HG03196 (cell line): ENCODE measurements at regions not wholly inside any gene's neighbourhood (a gene's known extent, or its start where the extent isn't known, plus 50 kb on each side); places are given as distances from the start of the nearest gene placed in this dataset.
A peak's percentile ranks its signal among the peaks of the same experiment; 100 is the strongest.

ENCODE experiments used
- ATAC-seq: cut with Tn5 transposase; IDR thresholded peaks from one replicate; pipeline ENCODE4 v1.9.1; 2021; ENCODE audit not compliant: unreplicated experiment

DNA sequence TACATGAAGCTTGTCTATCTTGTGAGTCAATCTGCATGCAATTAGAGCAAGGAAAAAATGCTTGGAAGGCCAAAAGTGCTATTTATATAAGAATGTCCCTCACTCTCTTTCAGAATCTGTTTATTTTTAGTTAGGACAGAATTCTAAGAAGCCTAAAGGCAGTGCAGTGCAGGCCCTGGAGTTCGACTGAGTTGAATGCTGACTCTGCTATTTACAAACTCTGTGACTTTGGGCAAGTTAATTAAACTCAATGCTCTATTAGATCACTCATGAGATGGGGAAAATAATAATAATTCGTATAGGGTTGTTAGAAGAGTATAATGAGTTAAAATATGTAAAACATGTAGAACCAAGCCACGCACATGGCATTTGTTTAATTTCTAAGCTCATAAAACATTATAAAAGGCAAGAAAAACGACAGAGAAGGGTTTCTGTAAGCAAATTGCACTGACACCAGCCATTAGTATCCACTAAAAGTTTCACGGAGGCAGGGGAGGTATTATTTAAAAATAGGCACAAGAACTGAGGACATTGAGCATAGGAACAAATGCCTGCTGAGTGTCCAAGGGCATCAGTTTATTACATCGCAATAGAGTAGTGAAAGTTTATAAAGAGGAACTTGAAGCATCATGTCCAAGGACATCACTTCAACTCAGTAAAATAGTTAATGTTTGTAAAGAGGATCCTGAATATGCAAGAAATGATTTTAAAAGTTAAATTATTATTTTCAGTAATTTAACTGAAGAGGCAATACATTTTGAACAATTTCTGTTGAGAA lies 115.0 kb upstream of the INPP4B start:
- no peak for ATAC-seq

DNA sequence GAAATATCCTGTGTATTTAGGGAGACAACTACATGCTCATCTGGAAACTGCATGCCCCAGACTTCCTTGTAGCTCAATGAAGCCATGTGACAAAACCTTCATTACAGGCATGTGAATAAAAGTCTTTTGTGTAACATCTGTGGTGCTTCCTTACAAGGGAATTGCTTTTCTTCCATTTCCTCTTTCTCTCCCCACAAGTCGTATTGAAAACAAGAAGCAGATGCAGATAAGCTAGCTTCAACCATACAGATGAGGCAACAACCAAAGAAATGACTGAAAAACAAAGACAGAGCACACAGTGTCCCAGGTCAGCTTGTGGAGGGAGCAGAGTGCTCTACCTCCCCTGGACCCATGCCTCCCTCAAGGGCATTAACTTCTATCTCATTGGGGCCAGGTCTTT lies 115.8 kb upstream of the INPP4B start:
- ATAC-seq: no peak

DNA sequence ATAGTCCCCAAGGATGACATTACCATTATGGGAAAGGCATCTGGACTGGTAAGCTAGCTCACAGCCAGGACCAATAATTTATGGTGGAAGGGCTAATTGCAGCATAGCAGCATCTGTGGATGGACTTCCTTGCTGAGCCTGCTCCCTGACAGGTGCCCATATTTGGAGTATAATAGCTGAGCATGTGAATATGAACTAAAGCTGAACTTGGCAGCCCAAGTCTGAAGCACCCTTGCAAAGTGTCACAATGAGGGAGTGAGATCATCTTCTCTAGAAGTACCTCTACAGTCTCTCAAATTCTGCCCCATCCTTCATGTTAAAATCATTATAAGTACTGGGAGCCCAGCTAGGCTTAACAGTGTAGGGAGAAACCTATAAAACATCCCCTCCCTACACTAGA lies 128.2 kb upstream of the INPP4B start:
- no peak for ATAC-seq

DNA sequence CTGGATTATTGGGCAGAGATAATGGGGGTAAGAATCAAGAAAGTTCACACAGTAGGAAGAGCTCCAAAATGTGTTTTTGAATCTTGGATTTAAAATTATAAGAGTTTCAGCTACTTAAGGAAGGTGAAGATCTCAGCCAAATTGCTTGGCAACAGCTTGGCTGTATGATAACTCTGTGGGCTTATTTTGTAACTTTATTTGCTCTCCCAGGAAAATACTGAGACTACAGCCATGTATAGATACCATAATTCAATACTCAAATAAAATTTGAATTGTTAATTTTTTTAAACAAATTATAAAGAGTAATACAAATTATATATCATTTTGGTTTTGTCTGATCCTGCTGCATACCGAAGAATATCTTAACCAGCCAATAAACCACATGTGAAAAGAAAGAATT lies 129.5 kb upstream of the INPP4B start:
- ATAC-seq: no peak

DNA sequence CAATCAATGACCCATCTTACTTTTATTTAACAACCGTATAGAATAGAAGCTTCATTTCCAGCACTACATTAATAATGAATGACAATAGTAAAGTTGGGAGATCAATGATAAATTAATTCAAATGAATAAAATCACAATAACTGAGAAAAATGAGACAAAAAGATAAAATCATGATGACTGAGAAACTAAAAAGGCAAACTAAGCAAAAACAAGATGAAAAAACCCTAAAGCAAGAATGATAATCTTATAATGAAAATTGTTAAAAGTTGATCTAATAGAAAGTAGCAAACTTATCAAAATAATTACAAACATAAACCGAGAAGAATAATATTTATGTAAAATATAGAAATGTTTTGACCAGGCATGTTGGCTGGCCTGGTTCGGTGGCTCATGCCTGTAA lies 130.4 kb upstream of the INPP4B start:
- no peak for ATAC-seq

DNA sequence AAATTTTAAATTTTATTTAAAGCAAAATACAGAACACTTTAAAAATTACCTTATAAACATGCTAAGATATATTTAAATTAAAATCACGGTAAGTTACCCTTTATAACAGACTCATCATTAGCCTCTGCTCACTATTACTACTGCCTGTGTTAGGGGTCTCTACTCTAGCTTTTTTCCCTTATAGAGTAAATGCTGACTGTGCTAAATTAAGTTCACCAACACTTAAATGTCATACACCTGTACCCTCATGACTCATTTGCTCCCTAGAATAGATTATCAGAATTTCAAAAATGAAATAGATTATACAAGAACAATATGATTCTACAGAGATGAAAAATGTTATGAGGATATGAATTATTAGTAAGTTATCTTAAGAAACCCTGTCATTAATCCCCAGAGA lies 131.1 kb upstream of the INPP4B start:
- no peak for ATAC-seq

DNA sequence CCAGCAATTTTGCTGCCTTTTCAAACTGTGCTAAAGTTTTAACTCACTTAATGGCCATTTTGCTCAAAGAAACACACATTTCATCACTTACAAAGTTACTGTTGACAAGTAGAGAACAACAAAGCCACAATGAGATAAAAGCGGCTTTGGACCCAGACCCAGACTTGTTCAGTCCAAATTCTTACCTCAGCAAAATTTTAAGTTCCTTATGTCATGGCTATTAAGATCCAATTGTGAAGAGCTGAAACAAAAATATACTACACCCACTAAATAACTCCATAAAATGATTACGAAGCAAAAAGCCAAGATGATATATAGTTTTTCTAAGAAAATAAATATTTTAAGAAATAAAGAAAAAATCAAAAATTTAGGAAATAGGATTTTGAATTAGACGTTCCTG lies 137.0 kb upstream of the INPP4B start:
- no peak for ATAC-seq

DNA sequence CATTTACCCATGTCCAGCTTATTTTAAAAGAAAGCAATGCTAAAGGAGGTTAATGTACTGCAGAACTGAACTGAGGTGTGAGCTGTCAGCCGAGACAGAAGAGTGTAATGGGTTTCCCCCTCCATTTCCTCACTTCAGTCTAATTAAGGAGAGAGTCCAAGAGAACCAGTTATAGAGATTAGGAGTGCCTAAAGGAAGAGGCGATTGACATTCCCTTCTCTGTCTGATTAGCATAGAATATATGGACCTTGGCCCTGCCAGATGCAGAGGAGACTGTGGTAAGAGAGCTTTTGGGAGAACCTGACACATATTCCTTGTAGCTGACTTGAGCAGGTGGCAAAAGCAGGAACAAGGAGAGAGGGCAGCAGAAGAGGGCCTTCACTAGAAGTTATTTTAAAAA lies 137.5 kb upstream of the INPP4B start:
- no peak for ATAC-seq

DNA sequence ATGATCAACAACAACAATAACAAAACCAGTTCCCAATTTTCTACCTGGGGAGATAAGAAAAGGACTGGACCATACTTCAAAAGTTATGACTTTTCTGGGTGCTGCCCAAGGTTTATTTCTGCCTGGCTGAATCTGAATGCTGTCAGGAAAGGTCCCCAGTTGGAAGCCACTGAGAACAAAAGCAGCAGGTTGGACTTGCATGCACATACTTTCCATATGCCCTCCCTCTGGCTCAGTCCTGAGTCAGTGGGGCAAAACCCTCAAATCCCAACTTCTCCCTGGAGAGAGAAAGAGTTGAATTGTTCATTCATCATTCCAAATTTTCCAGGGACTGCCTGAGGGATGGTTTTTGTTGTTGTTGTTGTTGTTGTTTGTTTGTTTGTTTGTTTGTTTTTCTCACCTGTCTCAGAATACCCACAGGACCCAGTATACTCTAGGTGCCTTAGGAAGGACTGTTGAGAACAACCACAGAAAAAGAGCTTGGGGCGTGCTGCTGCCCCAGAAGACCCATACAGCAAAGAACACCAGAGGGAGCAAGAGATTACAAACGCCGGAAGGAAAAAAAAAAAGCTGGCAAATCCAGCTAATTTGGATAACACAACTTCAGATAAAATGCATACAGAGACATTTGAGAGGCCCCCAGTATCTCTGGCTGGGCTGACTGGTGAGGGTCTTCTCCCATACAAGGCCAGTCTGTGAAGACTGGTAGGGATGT lies 138.9 kb upstream of the INPP4B start:
- ATAC-seq: no peak

DNA sequence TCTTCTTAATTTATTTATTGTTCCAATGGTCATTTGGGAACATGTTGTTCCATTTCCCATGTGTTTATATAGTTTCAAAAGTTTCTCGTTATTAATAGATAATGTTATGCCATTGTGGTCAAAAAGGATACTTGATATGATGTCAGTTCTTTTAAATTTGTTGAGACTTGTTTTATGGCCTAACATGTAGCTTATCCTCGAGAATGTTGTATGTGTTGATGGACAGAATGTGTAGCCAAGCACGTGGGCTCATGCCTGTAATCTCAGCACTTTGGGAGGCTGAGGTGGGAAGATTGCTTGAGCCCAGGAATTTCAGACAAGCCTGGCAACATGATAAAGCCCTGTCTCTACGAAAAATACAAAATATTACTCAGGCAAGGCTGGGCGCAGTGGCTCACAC lies 168.5 kb upstream of the USP38 start:
- ATAC-seq: no peak

DNA sequence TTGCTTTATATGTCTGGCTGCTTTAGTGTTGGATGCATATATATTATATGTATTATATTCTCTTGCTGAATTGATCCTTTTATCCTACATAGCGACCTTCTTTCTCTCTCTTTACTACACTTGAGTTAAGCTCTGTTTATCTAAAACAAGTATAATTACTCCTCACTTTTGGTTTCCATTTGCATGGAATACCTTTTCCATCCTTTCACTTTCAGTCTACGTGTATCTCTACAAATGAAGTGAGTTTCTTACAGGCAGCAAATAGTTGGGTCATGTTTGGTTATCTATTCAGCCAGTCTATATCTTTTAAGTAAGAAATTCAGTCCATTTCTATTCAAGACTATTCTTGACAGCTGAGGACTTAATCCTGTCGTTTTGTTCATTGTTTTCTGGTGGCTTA lies 167.5 kb upstream of the USP38 start:
- ATAC-seq: no peak

DNA sequence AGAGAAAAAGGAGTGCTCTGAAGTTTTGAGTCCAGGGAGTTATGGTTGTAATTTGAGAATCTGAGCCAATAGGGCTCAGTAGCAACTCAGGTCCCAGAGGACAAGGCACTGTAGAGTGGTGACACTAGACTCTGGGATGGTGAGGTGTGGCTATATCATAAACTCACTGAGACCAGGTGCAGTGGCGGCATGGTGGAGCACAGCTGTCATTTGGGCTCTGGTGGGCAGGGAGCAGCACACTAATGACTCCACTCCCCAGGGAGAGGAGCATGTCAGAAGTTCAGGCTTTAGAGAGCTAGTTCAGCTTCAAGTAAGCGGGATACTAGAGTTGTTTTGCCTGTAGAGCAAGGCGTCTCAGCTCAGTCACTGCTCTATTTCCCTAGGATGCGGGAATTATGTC lies 165.4 kb upstream of the USP38 start:
- ATAC-seq: no peak

DNA sequence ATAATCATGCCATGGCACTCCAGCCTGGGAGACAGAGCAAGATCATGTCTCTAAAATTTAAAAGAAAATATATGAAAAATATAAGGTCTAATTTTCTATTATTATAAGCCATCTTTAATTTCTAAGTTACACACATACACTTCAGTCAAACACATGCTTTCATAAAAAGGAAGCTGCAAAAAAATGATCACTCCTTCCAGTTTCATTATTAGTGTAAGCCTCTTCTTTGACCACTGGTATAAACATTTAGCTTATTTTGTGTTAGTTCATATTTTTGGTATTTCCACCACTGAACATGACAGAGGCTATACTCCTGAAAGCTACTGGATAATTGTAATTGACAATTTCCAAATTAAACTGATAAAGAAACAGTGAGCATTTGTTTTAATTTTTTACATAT lies 163.3 kb upstream of the USP38 start:
- ATAC-seq: peak; percentile 71

DNA sequence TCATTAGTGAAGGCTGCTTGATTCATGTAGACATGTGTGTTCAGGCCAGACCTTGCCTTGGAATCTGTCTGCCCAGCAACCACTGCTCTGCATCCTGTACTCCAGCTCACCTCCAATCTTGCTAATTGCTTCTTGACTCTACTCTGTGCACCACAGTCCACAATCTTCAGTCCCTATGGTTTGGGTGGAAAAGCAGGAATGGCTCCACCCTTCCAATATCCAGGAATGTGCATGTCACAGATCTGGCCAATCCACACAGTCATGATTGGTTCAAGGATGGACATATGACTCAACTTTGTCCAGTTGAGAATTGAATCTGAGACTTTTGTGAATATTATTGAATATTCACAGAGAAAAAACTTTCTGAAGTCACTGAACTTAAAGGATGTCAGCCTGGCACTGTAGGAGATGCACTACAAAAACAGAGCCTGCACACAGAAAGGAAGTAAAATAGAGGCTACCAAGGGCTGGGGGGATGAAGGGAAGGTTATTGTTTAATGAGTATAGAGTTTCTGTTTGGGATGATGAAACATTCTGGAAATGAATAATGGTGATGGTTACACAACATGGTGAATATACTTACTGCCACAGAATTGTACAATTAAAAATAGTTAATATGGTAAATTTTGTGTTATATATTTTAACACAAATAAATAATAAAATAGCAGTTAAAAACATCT lies 161.3 kb upstream of the USP38 start:
- ATAC-seq: peak; percentile 44

DNA sequence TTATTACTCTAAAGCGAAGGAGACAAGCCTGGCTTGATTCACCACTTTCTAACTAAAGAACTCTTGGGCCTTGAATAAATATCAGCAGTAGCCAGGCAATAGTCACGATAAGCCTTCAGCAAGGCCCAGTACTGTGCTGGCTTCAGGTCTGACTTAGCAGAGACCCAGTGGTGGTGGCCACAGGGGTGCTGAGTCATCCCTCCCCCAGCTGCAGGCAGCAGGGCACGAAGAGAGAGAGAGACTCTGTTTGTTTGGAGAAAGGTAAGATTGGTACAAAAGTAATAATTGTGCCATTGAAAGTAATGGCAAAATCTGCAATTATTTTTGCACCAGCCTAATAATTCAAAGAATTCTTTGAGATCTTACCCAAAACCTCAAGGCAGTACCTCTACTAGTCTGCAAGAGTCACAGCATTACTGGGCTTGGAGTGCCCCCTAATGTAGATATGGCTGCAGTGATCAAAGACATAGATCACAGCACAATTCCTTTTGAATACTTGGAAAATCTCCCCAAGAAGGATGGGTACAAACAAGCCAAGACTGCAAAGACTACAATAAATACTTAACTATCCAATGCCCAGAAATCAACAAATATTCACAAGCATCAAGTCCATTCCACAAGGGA lies 159.5 kb upstream of the USP38 start:
- ATAC-seq: peak; percentile 47

DNA sequence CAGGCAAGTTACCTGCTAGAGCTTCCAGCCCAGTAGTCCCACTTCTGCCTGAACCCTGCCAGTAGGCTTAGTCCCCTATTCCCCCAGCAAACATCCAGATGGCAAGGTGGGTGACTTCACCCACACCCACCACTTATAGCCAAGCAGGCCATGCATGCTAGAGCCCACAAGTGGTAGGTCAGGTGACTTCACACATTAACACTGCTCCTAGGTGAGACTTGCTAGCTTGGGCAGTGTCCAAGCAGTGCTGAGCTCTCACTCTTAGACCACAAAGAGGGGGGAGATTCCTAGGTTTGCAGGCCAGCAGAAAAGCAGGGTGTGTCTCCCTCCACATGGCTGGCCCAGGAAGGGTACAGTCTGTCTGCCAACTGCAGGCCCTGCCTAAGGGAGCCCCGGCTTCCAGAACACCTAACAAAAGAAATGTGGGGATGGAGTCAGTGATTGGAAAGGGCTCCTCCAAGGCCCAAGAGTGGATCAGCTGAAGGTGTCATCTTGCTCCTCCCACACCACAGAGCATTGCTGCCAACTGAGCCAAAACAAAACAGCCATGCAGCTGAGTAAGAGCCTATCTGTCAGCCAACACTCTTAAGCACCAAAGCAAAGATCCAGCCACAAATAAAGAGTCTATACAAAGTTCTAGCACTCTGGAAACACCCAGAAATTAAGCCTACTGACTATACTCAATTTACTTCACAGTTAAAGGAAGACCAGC lies 158.1 kb upstream of the USP38 start:
- ATAC-seq: no peak

DNA sequence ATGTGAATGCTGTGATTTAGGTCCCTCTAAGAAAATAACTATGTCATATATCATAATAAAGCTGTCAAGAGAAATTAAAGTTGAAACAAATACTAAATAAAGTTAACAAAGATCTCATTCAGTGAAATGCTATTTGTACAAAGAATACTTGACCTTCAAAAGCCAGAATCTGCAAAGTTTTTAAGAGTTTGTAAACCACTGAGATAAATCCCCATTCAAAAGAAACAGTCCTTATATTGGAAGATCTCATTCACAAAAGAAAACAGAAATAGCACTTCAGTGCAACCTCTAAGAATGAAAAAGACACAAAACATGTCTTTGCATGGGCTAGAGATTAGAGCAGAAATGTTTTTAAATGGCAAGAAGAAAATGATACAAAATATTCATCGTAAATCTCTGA lies 149.1 kb upstream of the USP38 start:
- ATAC-seq: no peak

DNA sequence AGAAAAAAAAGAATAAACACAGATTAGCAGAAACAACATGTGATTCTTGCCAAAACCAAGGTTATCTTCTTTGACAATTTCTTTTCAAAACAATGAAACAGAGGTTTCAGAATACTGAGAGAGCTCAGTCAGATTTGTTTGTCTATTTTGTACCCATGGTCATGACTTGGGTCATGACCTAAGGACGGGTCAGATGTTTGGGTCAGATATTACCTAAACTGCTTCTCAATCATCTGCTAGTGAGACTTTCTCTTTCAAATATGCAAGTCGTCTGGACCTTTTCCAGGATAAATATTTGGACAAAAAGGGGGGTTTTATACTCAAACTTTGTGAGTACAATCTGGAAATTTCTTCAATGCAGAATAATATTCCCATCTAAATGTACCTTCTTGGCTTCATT lies 148.3 kb upstream of the USP38 start:
- no peak for ATAC-seq

DNA sequence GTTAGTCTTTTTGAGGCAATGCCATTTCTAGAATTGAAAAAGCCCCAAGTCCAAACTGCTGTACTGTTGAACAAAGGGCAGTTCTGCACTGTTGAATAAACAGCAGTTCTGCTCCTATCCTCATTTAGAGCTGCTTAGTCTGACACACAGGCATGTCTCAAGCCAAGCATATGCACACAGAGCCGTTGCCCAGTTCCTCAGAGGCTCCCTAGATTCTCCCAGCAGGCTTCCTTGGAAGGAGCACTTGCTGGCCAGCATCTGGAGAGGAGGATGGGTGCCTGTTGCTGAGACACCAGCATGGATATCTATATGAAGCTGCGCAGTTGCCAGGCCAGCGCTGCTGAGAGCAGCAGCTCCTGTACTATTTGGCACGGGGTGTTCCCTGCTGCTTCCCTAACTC lies 138.3 kb upstream of the USP38 start:
- no peak for ATAC-seq

DNA sequence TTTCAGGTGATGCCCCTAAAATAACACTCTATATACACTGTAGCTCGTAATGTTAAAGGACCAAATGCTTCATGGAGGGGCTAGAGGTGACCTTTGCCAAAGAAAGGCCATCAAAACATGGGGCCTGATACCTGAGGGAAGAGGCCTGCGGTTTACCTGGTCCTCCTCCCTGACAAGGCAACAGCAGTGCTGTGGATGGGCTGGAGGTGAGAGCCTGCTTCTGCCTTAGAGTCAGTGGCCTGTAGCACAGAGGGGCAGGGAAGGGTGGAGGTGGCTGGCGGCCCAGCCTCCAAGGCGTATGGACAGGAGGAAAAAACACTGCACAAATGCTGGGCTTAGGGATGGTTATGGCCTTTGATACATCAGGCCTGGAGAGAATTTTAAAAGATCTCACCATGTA lies 137.8 kb upstream of the USP38 start:
- ATAC-seq: no peak

DNA sequence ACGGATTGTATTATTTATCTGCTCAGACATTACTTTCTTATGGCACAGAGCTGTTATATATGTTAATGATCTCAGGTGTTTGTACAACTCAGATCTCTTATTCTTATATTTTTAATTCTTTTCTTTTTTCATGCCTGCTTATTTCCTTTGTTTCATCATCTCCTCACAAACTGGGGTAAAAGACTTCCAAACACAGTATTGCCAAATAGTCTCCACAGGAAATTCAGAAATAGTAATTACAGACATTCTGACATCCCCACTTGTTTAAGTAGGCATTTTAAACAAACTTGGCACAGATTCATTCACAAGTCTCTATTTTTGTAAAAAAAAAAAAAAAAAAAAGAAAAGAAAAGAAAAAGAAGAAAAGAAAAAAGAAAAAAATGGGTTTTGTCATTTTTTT lies 129.7 kb upstream of the USP38 start:
- no peak for ATAC-seq
